HG03103 (cell line): ENCODE measurements at regions not wholly inside any gene's neighbourhood (a gene's known extent, or its start where the extent isn't known, plus 50 kb on each side); places are given as distances from the start of the nearest gene placed in this dataset.
"Not testable (repeated sequence)": the region's sequence is repeated elsewhere in the genome, so short reads cannot be mapped to it uniquely, and the experiment has no call there.

Source experiments
- ATAC-seq: cut with Tn5 transposase; IDR thresholded peaks from one replicate; pipeline ENCODE4 v1.9.1; 2021; ENCODE audit warnings: low read depth; ENCODE audit not compliant: unreplicated experiment

GRCh38 chr2:47653902-47654789, 83.4 kb upstream of the KCNK12 start:
- ATAC-seq = no peak

GRCh38 chr2:47653036-47653435, 82.3 kb upstream of the KCNK12 start:
- ATAC-seq = no peak

GRCh38 chr2:47652061-47652690, 81.4 kb upstream of the KCNK12 start:
- no peak for ATAC-seq

GRCh38 chr2:47651296-47651695, 80.5 kb upstream of the KCNK12 start:
- ATAC-seq = no peak

GRCh38 chr2:47650001-47650535, 79.3 kb upstream of the KCNK12 start:
- no peak for ATAC-seq

- no peak for ATAC-seq
These were observed 74.5 kb upstream of the KCNK12 start for GRCh38 chr2:47645246-47645645.

- no peak for ATAC-seq
These were observed 73.6 kb upstream of the KCNK12 start for GRCh38 chr2:47644351-47644750.

- ATAC-seq = no peak
These were observed 70.6 kb upstream of the KCNK12 start for GRCh38 chr2:47641366-47641765.

- no peak for ATAC-seq
These were observed 69.6 kb upstream of the KCNK12 start for GRCh38 chr2:47640356-47640755.

- ATAC-seq = no peak
These were observed 68.7 kb upstream of the KCNK12 start for GRCh38 chr2:47639467-47639866.

GRCh38 chr2:47638430-47638829, 67.6 kb upstream of the KCNK12 start:
- ATAC-seq = no peak

- no peak for ATAC-seq
These were observed 65.9 kb upstream of the KCNK12 start for GRCh38 chr2:47636596-47637264.

- ATAC-seq = no peak
These were observed 65.4 kb upstream of the KCNK12 start for GRCh38 chr2:47636176-47636575.

GRCh38 chr2:47632754-47633153, 62.0 kb upstream of the KCNK12 start:
- no peak for ATAC-seq

GRCh38 chr2:47631792-47632398, 61.1 kb upstream of the KCNK12 start:
- no peak for ATAC-seq

- no peak for ATAC-seq
These were observed 60.5 kb upstream of the KCNK12 start for GRCh38 chr2:47631306-47631705.

- ATAC-seq = no peak
These were observed 59.0 kb upstream of the KCNK12 start for GRCh38 chr2:47629501-47630460.

GRCh38 chr2:47628904-47629303, 58.1 kb upstream of the KCNK12 start:
- ATAC-seq = no peak

GRCh38 chr2:47626664-47627063, 55.9 kb upstream of the KCNK12 start:
- ATAC-seq = no peak

GRCh38 chr2:47623140-47623539, 52.4 kb upstream of the KCNK12 start:
- not testable (repeated sequence) for ATAC-seq
